GM12864 (cell line): ENCODE measurements at regions not wholly inside any gene's neighbourhood (a gene's known extent, or its start where the extent isn't known, plus 50 kb on each side); places are given as distances from the start of the nearest gene placed in this dataset.

Experiments
- DNase-seq: peaks from one replicate; pipeline ENCODE4 v3.0.0-alpha.2; 2011; ENCODE audit warnings: low read depth
- H3K4me3 ChIP-seq: 2 replicates; pipeline ENCODE4 v1.5.1; 2011; ENCODE audit warnings: mild to moderate bottlenecking, low read depth, low read length, control low read depth
- CTCF ChIP-seq: IDR thresholded peaks from 2 replicates; pipeline ENCODE4 v1.5.1; 2011; ENCODE audit warnings: low read depth, mild to moderate bottlenecking, moderate library complexity, low read length, control low read depth, inconsistent platforms; ENCODE audit errors: missing control alignments

- no peak overlapping the region for H3K4me3 ChIP-seq
- DNase-seq, result no peak
- TF ChIP-seq CTCF, result no peak
Measured at GRCh38 chr2:16881122-16881521, 215.5 kb upstream of the CYRIA start.

GRCh38 chr2:16871411-16871810, 205.8 kb upstream of the CYRIA start:
- H3K4me3 ChIP-seq, result no peak overlapping the region
- DNase-seq, result no peak
- TF ChIP-seq CTCF, result no peak

- DNase-seq, result no peak
- TF ChIP-seq CTCF, result no peak
- no peak overlapping the region for H3K4me3 ChIP-seq
Measured at GRCh38 chr2:16870491-16871076, 204.9 kb upstream of the CYRIA start.

- TF ChIP-seq CTCF, result no peak
- no peak overlapping the region for H3K4me3 ChIP-seq
- no peak for DNase-seq
Measured at GRCh38 chr2:16869711-16870110, 204.1 kb upstream of the CYRIA start.

- H3K4me3 ChIP-seq, result no peak overlapping the region
- DNase-seq, result no peak
- TF ChIP-seq CTCF, result no peak
Measured at GRCh38 chr2:16862471-16862870, 196.8 kb upstream of the CYRIA start.

GRCh38 chr2:16861530-16861929, 195.9 kb upstream of the CYRIA start:
- TF ChIP-seq CTCF, result no peak
- H3K4me3 ChIP-seq, result no peak overlapping the region
- no peak for DNase-seq

GRCh38 chr2:16861111-16861510, 195.5 kb upstream of the CYRIA start:
- DNase-seq, result no peak
- TF ChIP-seq CTCF, result no peak
- H3K4me3 ChIP-seq, result no peak overlapping the region
